HEK293T (cell line): ENCODE measurements at regions not wholly inside any gene's neighbourhood (a gene's known extent, or its start where the extent isn't known, plus 50 kb on each side); places are given as distances from the start of the nearest gene placed in this dataset.
A peak's percentile ranks its signal among the peaks of the same experiment; 100 is the strongest.

ENCODE experiments used
- CTCF ChIA-PET: fragments of 350-600 bp; formaldehyde crosslinking; extraction: SDS; loops from one replicate; lab custom pipeline; 2021; ENCODE audit warnings: antibody characterized with exemption, inconsistent platforms; lab: Yijun Ruan, JAX
- POLR2A ChIA-PET: fragments of 350-600 bp; formaldehyde crosslinking; extraction: SDS; loops from one replicate; lab custom pipeline; 2020; ENCODE audit warnings: antibody characterized with exemption, inconsistent platforms; lab: Yijun Ruan, JAX
- DNase-seq: peaks from one replicate; pipeline ENCODE4 v3.0.0; 2012; ENCODE audit warnings: mixed read lengths; ENCODE audit errors: extremely low spot score
- ARNT ChIP-seq: fragments of 450-650 bp; IDR thresholded peaks from 2 replicates; pipeline ENCODE4 v1.6.1; 2017; ENCODE audit warnings: mild to moderate bottlenecking
- BHLHE40 ChIP-seq: fragments of 450-650 bp; IDR thresholded peaks from 2 replicates; pipeline ENCODE4 v1.6.1; 2016; ENCODE audit warnings: mild to moderate bottlenecking, moderate library complexity, borderline replicate concordance
- CTBP1 ChIP-seq: fragments of 450-650 bp; IDR thresholded peaks from 2 replicates; pipeline ENCODE4 v1.6.1; 2016; ENCODE audit warnings: borderline replicate concordance
- ELF4 ChIP-seq: fragments of 450-650 bp; IDR thresholded peaks from 2 replicates; pipeline ENCODE4 v1.6.1; 2017; ENCODE audit warnings: antibody characterized with exemption
- FOXA1 ChIP-seq: fragments of 450-650 bp; IDR thresholded peaks from 2 replicates; pipeline ENCODE4 v1.6.1; 2016; ENCODE audit warnings: mild to moderate bottlenecking
- FOXK2 ChIP-seq: fragments of 450-650 bp; IDR thresholded peaks from 2 replicates; pipeline ENCODE4 v1.6.1; 2016; ENCODE audit warnings: mild to moderate bottlenecking
- FOXM1 ChIP-seq: fragments of 450-650 bp; IDR thresholded peaks from 2 replicates; pipeline ENCODE4 v1.6.1; 2017; ENCODE audit warnings: mild to moderate bottlenecking, borderline replicate concordance
- HDGF ChIP-seq: fragments of 450-650 bp; IDR thresholded peaks from 2 replicates; pipeline ENCODE4 v1.6.1; 2017; ENCODE audit warnings: antibody characterized with exemption, borderline replicate concordance
- L3MBTL2 ChIP-seq: fragments of 450-650 bp; conservative IDR thresholded peaks from 2 replicates; pipeline ENCODE4 v1.6.1; 2016; ENCODE audit warnings: mild to moderate bottlenecking
- LEF1 ChIP-seq: fragments of 450-650 bp; IDR thresholded peaks from 2 replicates; pipeline ENCODE4 v1.6.1; 2017; ENCODE audit warnings: mild to moderate bottlenecking, borderline replicate concordance
- NFRKB ChIP-seq: fragments of 450-650 bp; IDR thresholded peaks from 2 replicates; pipeline ENCODE4 v1.6.1; 2016; ENCODE audit warnings: mild to moderate bottlenecking, moderate library complexity
- SP1 ChIP-seq: fragments of 450-650 bp; IDR thresholded peaks from 2 replicates; pipeline ENCODE4 v1.6.1; 2017
- SUZ12 ChIP-seq: fragments of 450-650 bp; IDR thresholded peaks from 2 replicates; pipeline ENCODE4 v1.6.1; 2016; ENCODE audit warnings: mild to moderate bottlenecking
- TARDBP ChIP-seq: fragments of 450-650 bp; IDR thresholded peaks from 2 replicates; pipeline ENCODE4 v1.6.1; 2016
- ZNF384 ChIP-seq: fragments of 450-650 bp; IDR thresholded peaks from 2 replicates; pipeline ENCODE4 v1.6.1; 2016
- TF ChIP-seq, protein P1 (sequence below): fragments of 450-650 bp; IDR thresholded peaks from 2 replicates; pipeline ENCODE4 v1.6.1; 2016

DNA sequence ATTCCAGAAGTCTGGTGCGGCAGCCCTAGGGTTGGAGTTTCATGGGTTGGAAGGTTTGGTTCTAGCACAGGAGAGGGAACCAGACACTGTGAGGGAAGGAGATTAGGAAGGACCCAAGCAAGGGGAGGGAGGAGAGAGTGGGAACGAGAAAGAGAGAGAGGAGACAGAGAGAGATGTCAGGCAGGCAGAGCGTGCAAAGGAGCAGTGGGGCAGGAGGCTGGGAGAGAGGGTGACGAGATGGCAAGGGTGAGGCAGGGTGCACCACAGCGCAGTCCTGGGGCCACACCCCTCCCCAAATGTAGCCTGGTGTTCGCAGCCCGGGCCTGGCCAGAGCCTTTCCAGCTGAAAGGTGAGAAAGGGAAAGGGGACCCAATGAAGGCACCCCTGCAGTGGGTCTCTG is 162.9 kb upstream of the TLE3 start:
- DNase-seq = no peak
- CTCF ChIA-PET = interaction anchor here (0.6 kb wide), 1 partner anchor 105 kb away, joined by 3 read pairs; no protein-coding TSS in a partner anchor
- TF ChIP-seq L3MBTL2 = no peak
- TF ChIP-seq CTBP1 = no peak
- no peak for TF ChIP-seq SUZ12
- TF ChIP-seq LEF1 = no peak
- no peak for TF ChIP-seq NFRKB
- TF ChIP-seq ARNT = no peak
- TF ChIP-seq FOXM1 = no peak
- TF ChIP-seq SP1 = no peak
- TF ChIP-seq FOXA1 = no peak
- TF ChIP-seq ZNF384 = no peak
- TF ChIP-seq ELF4 = no peak
- TF ChIP-seq HDGF = no peak
- no peak for TF ChIP-seq BHLHE40
- TF ChIP-seq, protein P1, sequence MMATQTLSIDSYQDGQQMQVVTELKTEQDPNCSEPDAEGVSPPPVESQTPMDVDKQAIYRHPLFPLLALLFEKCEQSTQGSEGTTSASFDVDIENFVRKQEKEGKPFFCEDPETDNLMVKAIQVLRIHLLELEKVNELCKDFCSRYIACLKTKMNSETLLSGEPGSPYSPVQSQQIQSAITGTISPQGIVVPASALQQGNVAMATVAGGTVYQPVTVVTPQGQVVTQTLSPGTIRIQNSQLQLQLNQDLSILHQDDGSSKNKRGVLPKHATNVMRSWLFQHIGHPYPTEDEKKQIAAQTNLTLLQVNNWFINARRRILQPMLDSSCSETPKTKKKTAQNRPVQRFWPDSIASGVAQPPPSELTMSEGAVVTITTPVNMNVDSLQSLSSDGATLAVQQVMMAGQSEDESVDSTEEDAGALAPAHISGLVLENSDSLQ = no peak
- TF ChIP-seq FOXK2 = no peak
- POLR2A ChIA-PET = no interaction called here

DNA sequence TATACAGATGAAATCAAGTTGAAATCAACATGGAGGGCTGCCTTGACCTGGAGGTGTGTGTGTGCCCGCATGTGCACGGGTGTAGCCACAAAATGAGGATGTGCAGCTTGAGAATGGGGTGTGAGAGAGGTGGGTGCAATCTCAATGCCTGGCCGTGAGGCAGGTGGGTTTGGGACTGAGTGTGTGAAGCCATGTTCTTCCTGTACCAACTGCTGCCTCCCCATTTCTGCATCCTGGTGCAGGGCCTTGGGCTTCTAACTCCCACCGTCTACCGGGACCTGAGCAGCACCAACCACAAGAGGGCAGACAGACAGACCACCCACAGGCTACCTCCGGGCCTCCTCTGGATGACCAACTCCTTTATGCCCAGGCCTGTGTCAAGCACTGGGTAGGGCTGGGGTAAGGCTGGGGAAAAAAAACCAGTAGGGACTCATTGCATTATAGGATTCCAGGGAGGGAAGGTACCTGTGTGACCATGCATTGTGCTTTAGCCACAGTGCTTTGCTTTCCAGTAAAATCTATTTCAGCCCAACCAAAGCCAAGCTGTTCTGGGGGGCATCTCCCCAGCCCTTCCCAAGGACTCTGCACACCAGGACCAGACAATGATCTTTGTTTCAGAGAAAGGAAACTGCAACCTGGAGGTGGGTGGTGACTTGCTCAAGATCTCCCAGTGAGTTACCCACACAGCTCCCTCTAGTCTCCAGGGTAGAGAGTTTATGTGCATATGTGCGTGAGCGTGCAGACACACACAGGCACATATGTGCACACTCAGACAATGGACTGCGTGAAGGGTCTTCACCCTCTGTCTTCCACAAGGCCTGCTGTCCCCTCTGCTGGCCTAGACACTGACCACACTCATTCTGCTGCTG is 162.2 kb upstream of the TLE3 start:
- TF ChIP-seq, protein P1 = no peak
- no peak for TF ChIP-seq BHLHE40
- TF ChIP-seq CTBP1 = no peak
- no peak for TF ChIP-seq FOXA1
- no peak for TF ChIP-seq SUZ12
- no peak for TF ChIP-seq TARDBP
- TF ChIP-seq ZNF384 = no peak
- TF ChIP-seq NFRKB = no peak
- no peak for TF ChIP-seq SP1
- no peak for TF ChIP-seq HDGF
- no peak for TF ChIP-seq L3MBTL2
- TF ChIP-seq ELF4 = no peak
- DNase-seq = peak; percentile 56
- CTCF ChIA-PET = interaction anchor here (0.6 kb wide), 1 partner anchor 106 kb away, joined by 3 read pairs; no protein-coding TSS in a partner anchor
- POLR2A ChIA-PET = no interaction called here

- CTCF ChIA-PET = interaction anchor here (0.7 kb wide), 1 partner anchor 199 kb away, joined by 3 read pairs; no protein-coding TSS in a partner anchor
- no peak for DNase-seq
- POLR2A ChIA-PET = no interaction called here
- TF ChIP-seq, protein P1 = no peak
- TF ChIP-seq CTBP1 (no peak), NFRKB (no peak), HDGF (no peak), FOXM1 (no peak), BHLHE40 (no peak), FOXK2 (no peak), SUZ12 (no peak), LEF1 (no peak), L3MBTL2 (no peak), TARDBP (no peak), SP1 (no peak), ARNT (no peak), ELF4 (no peak), ZNF384 (no peak), FOXA1 (no peak)
Observed at GRCh38 chr15:70259028-70259424, 161.3 kb upstream of the TLE3 start.

DNA sequence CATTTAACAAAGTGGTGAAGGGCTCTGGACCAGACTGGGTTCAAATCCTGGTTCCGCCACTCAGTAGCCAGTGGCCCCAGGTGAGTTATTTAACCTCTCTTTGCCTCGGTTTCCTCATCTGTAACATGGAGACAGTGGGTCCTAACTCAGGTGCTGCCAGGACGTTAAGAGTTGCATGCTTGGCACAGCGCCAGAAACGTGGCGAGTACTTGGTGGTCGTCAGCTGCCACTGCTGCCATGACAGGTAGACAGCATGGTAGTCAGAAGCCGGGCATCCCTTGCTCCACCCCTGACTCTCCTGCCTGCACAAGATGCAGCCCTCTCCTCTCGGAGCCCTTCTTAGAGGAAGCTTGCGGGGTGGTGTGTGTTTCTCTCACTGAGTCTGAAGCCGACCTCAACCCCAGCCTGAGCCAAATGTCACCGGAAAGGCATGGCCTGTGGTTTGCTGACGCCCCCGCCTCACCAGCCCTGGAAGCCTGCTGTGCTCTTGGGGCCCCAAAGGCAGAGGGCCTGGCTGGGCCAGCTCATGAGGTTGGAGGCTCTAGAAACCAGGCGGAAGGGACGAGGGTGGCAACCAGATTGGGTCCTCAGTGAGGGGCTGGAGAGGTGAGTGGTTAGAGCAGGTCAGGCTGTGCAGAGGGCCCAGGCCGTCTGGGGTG is 160.8 kb upstream of the TLE3 start:
- DNase-seq = no peak
- CTCF ChIA-PET = interaction anchor here (0.7 kb wide), 1 partner anchor 198 kb away, joined by 3 read pairs; no protein-coding TSS in a partner anchor
- TF ChIP-seq LEF1 (no peak), HDGF (no peak), FOXA1 (no peak), TARDBP (no peak), FOXM1 (no peak)
- POLR2A ChIA-PET = interaction anchor here (0.6 kb wide), 1 partner anchor 162 kb away, joined by 3 read pairs; no protein-coding TSS in a partner anchor

GRCh38 chr15:70257573-70258248 is 160.0 kb upstream of the TLE3 start:
- POLR2A ChIA-PET = interaction anchor here (0.6 kb wide), 1 partner anchor 161 kb away, joined by 3 read pairs; no protein-coding TSS in a partner anchor

More at GRCh38 chr15:70257573-70258248, 160.0 kb upstream of the TLE3 start:
- TF ChIP-seq TARDBP (no peak), NFRKB (no peak), SUZ12 (no peak), L3MBTL2 (no peak), LEF1 (no peak), ZNF384 (no peak), SP1 (no peak), HDGF (no peak)
- CTCF ChIA-PET = no interaction called here
- no peak for DNase-seq
